ENCODE measurements at regions not wholly inside any gene's neighbourhood (a gene's known extent, or its start where the extent isn't known, plus 50 kb on each side); places are given as distances from the start of the nearest gene placed in this dataset.

DNA sequence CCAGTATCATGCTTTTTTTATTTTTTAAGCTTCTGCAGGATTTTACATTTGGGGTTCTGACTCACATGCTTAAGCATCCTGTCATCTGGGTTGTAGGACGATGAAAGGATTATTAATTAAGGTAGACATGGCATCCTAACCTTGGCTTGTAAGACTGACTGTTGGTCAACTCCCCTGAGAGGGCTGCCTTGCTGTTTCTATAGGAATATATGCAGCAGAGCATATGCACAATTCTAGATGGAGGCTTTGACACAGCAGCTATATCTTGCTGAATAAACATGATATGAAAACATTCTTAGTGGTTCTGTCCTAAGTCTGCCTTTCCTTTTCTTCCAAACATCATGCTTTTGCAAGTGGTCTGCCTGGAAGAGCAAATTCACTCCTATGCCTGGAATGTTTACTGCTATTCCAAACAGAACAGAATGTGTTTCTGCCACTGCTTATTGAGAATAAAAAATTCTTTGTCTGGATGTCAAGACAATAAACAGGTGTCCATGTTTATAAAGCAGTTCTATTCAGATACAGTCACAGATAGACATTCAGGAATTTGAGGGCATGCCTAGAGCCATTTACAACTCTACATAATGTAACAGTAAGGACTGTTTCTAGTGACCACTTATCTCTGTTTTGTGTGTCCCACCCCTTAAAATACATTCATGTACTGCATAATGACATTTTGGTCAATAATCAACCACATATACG is 166.2 kb upstream of the PPP2R2B start:
- Histone ChIP-seq H2AFZ (no peak overlapping the region), H3K4me3 (ENCODE audit: low read depth, low read length) (no peak overlapping the region), H3K36me3 (ENCODE audit: control insufficient read depth, insufficient read depth, low read length) (no peaks in the 10 kb centered on the region), H3K27me3 (ENCODE audit: control insufficient read depth, insufficient read depth, low read length) (no peaks in the 10 kb centered on the region), H3K9ac (no peak overlapping the region), H3K9me3 (ENCODE audit: control insufficient read depth, low read length) (no peaks in the 10 kb centered on the region), H3K4me1 (no peaks in the 10 kb centered on the region), H3K4me2 (ENCODE audit: low read length) (no peak overlapping the region), H3K79me2 (no peaks in the 10 kb centered on the region), H3K27ac (no peak overlapping the region)
- TF ChIP-seq, protein P1, sequence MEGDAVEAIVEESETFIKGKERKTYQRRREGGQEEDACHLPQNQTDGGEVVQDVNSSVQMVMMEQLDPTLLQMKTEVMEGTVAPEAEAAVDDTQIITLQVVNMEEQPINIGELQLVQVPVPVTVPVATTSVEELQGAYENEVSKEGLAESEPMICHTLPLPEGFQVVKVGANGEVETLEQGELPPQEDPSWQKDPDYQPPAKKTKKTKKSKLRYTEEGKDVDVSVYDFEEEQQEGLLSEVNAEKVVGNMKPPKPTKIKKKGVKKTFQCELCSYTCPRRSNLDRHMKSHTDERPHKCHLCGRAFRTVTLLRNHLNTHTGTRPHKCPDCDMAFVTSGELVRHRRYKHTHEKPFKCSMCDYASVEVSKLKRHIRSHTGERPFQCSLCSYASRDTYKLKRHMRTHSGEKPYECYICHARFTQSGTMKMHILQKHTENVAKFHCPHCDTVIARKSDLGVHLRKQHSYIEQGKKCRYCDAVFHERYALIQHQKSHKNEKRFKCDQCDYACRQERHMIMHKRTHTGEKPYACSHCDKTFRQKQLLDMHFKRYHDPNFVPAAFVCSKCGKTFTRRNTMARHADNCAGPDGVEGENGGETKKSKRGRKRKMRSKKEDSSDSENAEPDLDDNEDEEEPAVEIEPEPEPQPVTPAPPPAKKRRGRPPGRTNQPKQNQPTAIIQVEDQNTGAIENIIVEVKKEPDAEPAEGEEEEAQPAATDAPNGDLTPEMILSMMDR (IDR thresholded peaks at IDR 0.05) = no peak

DNA sequence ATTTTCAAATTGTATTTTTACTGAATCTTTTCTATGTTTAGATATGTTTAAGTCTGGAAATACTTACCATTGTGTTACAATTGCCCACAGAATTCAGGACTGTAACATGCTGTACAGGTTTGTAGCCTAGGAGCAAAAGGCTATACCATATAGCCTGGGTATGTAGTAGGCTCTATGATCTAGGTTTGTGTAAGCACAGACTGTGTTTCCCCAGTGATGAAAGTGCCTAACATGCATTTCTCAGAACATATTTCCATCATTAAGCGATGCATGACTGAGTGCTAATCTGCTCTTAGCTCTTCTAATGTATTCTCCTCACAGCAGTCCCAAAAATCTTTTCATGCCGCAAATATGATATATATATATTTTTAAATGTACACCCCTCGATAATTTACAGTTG is 166.7 kb upstream of the PPP2R2B start:
- H3K27ac ChIP-seq = no peak overlapping the region
- TF ChIP-seq, protein P1 (IDR thresholded peaks at IDR 0.05) = no peak

DNA sequence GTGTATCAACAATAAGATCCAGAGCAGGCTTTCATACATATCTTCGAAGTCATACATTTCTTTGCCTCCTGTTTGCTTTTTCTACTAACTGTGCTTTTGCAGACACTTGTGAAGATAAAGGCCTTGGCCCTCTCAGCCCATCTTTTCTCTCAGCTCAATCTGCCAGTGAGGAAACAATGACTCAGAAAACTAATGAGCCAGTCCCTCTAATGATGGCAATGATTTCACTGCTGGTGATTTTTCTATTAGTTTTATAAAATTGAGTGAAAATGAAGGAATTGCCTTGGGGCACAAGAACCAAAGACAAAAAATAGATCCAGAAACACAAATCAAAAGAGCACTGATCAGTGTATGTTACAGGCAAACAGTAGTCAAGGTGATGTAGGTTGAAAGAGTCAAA is 167.7 kb upstream of the PPP2R2B start:
- Histone ChIP-seq H3K27me3 (ENCODE audit: control insufficient read depth, insufficient read depth, low read length) (no peaks in the 10 kb centered on the region), H3K4me3 (ENCODE audit: low read depth, low read length) (no peak overlapping the region), H3K27ac (no peak overlapping the region), H3K9ac (no peak overlapping the region), H3K4me2 (ENCODE audit: low read length) (no peak overlapping the region), H2AFZ (no peak overlapping the region), H3K9me3 (ENCODE audit: control insufficient read depth, low read length) (no peaks in the 10 kb centered on the region), H3K79me2 (no peaks in the 10 kb centered on the region), H3K36me3 (ENCODE audit: control insufficient read depth, insufficient read depth, low read length) (no peaks in the 10 kb centered on the region), H3K4me1 (no peaks in the 10 kb centered on the region)
- TF ChIP-seq, protein P1 (IDR thresholded peaks at IDR 0.05) = no peak

More for the DNA sequence above, 166.7 kb upstream of the PPP2R2B start:
- no peaks in the 10 kb centered on the region for H3K4me1 ChIP-seq
- H3K4me3 ChIP-seq (ENCODE audit: low read depth, low read length) = no peak overlapping the region
- H3K9ac ChIP-seq = no peak overlapping the region
- H2AFZ ChIP-seq = no peak overlapping the region
- no peak overlapping the region for H3K4me2 ChIP-seq (ENCODE audit: low read length)
- H3K36me3 ChIP-seq (ENCODE audit: control insufficient read depth, insufficient read depth, low read length) = no peaks in the 10 kb centered on the region
- no peaks in the 10 kb centered on the region for H3K79me2 ChIP-seq
- no peaks in the 10 kb centered on the region for H3K27me3 ChIP-seq (ENCODE audit: control insufficient read depth, insufficient read depth, low read length)
- no peaks in the 10 kb centered on the region for H3K9me3 ChIP-seq (ENCODE audit: control insufficient read depth, low read length)

DNA sequence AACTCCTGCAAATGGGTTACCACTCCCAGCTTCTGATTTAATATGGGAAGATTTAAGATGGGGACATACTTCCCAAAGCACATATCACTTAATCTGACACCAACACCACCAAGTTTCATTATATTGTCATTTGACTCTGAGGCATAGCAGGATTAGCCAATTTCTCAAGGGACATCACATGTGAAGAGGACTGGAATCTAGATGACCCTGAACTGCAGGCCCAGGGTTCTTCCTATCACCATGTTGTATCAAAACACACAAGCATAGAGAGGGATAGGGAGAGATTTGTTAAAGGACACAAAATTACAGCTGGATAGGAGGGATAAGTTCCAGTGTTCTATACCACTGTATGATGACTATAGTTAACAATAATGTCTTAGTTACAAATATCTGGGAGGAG is 168.3 kb upstream of the PPP2R2B start:
- TF ChIP-seq, protein P1 (IDR thresholded peaks at IDR 0.05) = no peak
- Histone ChIP-seq H3K36me3 (ENCODE audit: control insufficient read depth, insufficient read depth, low read length) (no peaks in the 10 kb centered on the region), H3K27ac (no peak overlapping the region), H3K9me3 (ENCODE audit: control insufficient read depth, low read length) (no peaks in the 10 kb centered on the region), H3K4me3 (ENCODE audit: low read depth, low read length) (no peak overlapping the region), H2AFZ (peak overlapping the region; percentile 18), H3K4me2 (ENCODE audit: low read length) (no peak overlapping the region), H3K79me2 (no peaks in the 10 kb centered on the region), H3K4me1 (no peaks in the 10 kb centered on the region), H3K9ac (no peak overlapping the region), H3K27me3 (ENCODE audit: control insufficient read depth, insufficient read depth, low read length) (no peaks in the 10 kb centered on the region)

DNA sequence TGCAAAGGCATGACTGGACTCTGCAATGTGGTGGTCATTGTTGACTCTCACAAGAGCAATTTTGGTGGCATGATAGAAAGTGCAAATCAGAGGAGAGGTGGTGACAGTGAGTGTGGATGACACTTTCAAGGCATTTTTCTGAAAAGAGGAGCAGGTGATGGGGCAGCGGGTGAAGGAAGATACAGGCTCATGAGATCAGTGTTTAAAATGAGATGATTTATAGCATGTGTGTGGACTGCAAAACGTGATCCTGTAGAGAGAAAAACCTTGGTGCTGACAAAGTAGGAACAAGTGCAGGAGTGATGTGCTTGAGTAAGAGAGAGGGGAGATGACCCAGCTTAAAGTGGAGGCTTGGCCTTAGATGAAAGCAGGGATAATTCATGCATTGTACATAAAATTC is 171.2 kb upstream of the PPP2R2B start:
- no peak overlapping the region for H3K4me2 ChIP-seq (ENCODE audit: low read length)
- TF ChIP-seq, protein P1 (IDR thresholded peaks at IDR 0.05) = no peak
- H3K9ac ChIP-seq = no peak overlapping the region
- no peaks in the 10 kb centered on the region for H3K9me3 ChIP-seq (ENCODE audit: control insufficient read depth, low read length)
- H3K4me1 ChIP-seq = no peaks in the 10 kb centered on the region
- no peaks in the 10 kb centered on the region for H3K36me3 ChIP-seq (ENCODE audit: control insufficient read depth, insufficient read depth, low read length)
- no peak overlapping the region for H3K27ac ChIP-seq
- no peaks in the 10 kb centered on the region for H3K27me3 ChIP-seq (ENCODE audit: control insufficient read depth, insufficient read depth, low read length)
- no peak overlapping the region for H3K4me3 ChIP-seq (ENCODE audit: low read depth, low read length)
- H3K79me2 ChIP-seq = no peaks in the 10 kb centered on the region
- H2AFZ ChIP-seq = no peak overlapping the region
